Ishikawa (cell line): ENCODE measurements at regions not wholly inside any gene's neighbourhood (a gene's known extent, or its start where the extent isn't known, plus 50 kb on each side); places are given as distances from the start of the nearest gene placed in this dataset.

Experiments
- CEBPB ChIP-seq: IDR thresholded peaks from 2 replicates; pipeline ENCODE4 v1.6.1; 2012
- EGR1 ChIP-seq: IDR thresholded peaks from 2 replicates; pipeline ENCODE4 v1.6.1; 2012
- FOXM1 ChIP-seq: IDR thresholded peaks from 2 replicates; pipeline ENCODE4 v1.6.1; 2012; ENCODE audit warnings: low read depth, borderline replicate concordance
- RAD21 ChIP-seq: IDR thresholded peaks from 2 replicates; pipeline ENCODE4 v1.6.1; 2012; ENCODE audit warnings: low read depth
- TAF1 ChIP-seq: IDR thresholded peaks from 2 replicates; pipeline ENCODE4 v1.6.1; 2012; ENCODE audit warnings: low read depth, mild to moderate bottlenecking
- TCF12 ChIP-seq: IDR thresholded peaks from 2 replicates; pipeline ENCODE4 v1.6.1; 2012; ENCODE audit warnings: low read depth
- TEAD4 ChIP-seq: IDR thresholded peaks from 2 replicates; pipeline ENCODE4 v1.6.1; 2012
- YY1 ChIP-seq: IDR thresholded peaks from 2 replicates; pipeline ENCODE4 v1.6.1; 2012; ENCODE audit warnings: low read depth
- TF ChIP-seq, protein P1 (sequence below): IDR thresholded peaks from 2 replicates; pipeline ENCODE4 v1.6.1; 2012

- TF ChIP-seq CEBPB (no peak), TAF1 (no peak), FOXM1 (no peak), TEAD4 (no peak), RAD21 (no peak), YY1 (no peak), TCF12 (no peak), EGR1 (no peak)
- TF ChIP-seq, protein P1, sequence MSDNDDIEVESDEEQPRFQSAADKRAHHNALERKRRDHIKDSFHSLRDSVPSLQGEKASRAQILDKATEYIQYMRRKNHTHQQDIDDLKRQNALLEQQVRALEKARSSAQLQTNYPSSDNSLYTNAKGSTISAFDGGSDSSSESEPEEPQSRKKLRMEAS: no peak
These were observed 139.9 kb downstream of the CHIC2 start for GRCh38 chr4:53924333-53925049.
